ENCODE measurements at regions not wholly inside any gene's neighbourhood (a gene's known extent, or its start where the extent isn't known, plus 50 kb on each side); places are given as distances from the start of the nearest gene placed in this dataset.
"Not testable (repeated sequence)": the region's sequence is repeated elsewhere in the genome, so short reads cannot be mapped to it uniquely, and the experiment has no call there.

DNA sequence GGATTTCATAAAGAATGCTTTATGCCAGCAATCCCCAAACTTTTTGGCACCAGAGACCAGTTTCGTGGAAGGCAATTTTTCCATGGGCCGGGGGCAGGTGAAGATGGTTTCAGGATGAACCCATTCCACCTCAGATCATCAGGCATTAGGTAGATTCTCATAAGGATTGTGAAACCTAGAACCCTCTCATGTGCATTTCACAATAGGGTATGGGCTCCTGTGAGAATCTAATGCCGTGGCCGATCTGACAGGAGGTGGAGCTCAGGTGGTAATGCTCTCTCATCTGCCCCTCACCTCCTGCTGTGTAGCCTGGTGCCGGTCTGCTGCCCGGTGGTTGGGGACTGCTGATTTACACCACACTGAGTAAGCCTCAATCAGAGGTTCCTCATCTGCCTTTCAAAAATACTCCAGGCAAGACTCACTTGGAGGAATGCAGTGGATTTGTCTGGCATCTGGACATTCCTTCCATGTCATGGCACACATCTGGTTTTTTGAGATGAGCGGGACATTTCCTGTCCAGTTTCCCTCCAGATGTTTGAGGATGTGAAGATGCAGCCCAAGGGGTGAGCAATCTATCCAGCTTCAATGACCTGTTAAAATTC lies 185.8 kb downstream of the VAPA start:
- no peak overlapping the region for H3K4me3 ChIP-seq (ENCODE audit: low read depth, low read length)
- DNase-seq (ENCODE audit: low read depth), result no peak
- no peak for TF ChIP-seq CTCF (conservative IDR thresholded peaks at IDR 0.05; ENCODE audit: low read depth, low read length)

DNA sequence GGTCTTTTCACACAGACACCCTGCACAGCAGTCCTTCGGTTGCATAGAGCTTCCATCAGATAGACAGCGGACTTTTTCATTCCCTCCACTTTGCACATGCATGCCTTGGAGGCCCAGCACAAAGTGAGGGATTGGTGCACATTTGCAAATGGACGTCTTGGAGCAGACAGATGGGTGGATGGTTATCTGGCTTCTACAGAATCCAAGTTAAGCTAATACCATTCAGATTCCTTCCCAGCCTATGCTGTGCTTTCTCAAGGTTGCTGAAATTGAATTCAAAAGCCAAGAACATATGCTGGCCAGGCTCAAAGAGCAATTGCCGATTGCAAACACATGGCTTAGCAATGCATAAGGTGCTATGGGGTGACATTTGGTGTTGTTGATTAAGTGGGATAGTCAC lies 186.4 kb downstream of the VAPA start:
- no peak for DNase-seq (ENCODE audit: low read depth)
- H3K4me3 ChIP-seq (ENCODE audit: low read depth, low read length), result no peak overlapping the region
- TF ChIP-seq CTCF (conservative IDR thresholded peaks at IDR 0.05; ENCODE audit: low read depth, low read length), result no peak

DNA sequence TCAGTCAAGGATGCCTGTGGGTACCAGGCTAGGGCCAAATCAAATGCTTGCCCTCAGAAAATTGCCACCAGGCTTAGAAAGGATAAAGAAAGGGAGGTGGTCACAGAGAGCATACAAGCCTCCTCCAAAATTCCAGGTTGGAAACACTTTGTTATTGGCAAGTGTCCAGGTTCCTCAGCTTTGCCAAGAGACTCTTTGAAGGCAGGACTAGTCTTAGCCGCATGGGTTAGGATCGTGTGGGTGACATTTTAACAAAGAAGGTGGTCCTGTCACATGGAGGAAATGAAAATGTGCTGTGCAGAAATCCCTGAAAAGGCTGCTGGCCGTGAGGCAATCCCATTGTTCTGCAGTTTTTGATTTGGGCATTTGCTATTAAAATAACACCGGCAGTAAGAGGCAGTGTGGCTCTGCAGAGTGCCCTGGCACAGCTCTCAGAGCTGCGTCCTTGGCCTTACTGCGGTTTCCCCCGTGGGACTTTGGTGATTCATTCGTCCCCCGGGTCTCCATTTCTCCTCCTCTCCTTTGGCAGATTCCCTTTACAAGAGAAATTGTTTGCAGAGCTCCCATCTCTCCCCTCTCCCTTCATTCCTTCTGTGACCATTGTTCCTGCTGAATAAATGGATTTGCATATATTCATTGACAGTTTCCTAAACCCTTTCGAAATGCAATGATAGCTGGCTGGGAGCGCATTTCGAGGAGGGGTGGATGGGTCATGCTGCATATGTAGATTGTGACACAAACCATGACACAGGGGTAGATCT lies 187.3 kb downstream of the VAPA start:
- no peak for TF ChIP-seq CTCF (conservative IDR thresholded peaks at IDR 0.05; ENCODE audit: low read depth, low read length)
- H3K4me3 ChIP-seq (ENCODE audit: low read depth, low read length), result no peak overlapping the region
- DNase-seq (ENCODE audit: low read depth), result no peak

DNA sequence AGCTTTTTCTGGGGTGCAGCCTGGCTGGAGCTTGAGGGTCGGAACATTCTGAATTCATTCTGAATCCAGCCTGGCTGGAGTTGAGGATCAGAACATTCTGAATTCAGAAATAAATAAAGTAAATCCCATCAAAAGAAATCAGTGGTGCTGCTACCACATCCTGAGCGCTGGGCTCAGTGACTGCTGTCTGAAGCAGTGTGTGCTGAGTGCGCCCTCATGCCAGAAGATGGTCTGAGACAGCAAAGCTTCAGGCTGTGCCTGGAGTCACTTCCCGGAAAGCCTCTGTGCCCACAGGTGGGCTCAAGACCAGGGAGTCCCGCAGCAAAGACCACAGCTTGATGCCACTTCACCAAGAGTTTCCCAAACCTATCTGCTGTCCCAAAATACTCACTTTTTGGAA lies 187.9 kb downstream of the VAPA start:
- no peak for TF ChIP-seq CTCF (conservative IDR thresholded peaks at IDR 0.05; ENCODE audit: low read depth, low read length)
- no peak for DNase-seq (ENCODE audit: low read depth)
- H3K4me3 ChIP-seq (ENCODE audit: low read depth, low read length), result no peak overlapping the region

- not testable (repeated sequence) for DNase-seq (ENCODE audit: low read depth); H3K4me3 ChIP-seq (ENCODE audit: low read depth, low read length)
Measured at GRCh38 chr18:10105118-10105517, 191.3 kb downstream of the VAPA start.

GRCh38 chr18:10111191-10111590 lies 197.4 kb downstream of the VAPA start:
- no peak for DNase-seq (ENCODE audit: low read depth)
- no peak for TF ChIP-seq CTCF (conservative IDR thresholded peaks at IDR 0.05; ENCODE audit: low read depth, low read length)

GRCh38 chr18:10111944-10112343 lies 198.1 kb downstream of the VAPA start:
- no peak for TF ChIP-seq CTCF (conservative IDR thresholded peaks at IDR 0.05; ENCODE audit: low read depth, low read length)
- no peak overlapping the region for H3K4me3 ChIP-seq (ENCODE audit: low read depth, low read length)
- DNase-seq (ENCODE audit: low read depth), result no peak

More at GRCh38 chr18:10111191-10111590, 197.4 kb downstream of the VAPA start:
- H3K4me3 ChIP-seq (ENCODE audit: low read depth, low read length), result no peak overlapping the region

Measured in choroid plexus epithelial cell (primary cell).